SK-N-SH (cell line): ENCODE measurements at regions not wholly inside any gene's neighbourhood (a gene's known extent, or its start where the extent isn't known, plus 50 kb on each side); places are given as distances from the start of the nearest gene placed in this dataset.

Source experiments
- CTCF ChIA-PET: fragments of 300-600, 350-600 bp; formaldehyde crosslinking; extraction: SDS; loops from one replicate; lab custom pipeline; 2021; lab: Yijun Ruan, JAX
- POLR2A ChIA-PET: fragments of 350-600 bp; sonication (Branson Sonifier 250); formaldehyde crosslinking; extraction: SDS; loops from one replicate; lab custom pipeline; 2020; ENCODE audit warnings: antibody characterized with exemption, inconsistent platforms; lab: Yijun Ruan, JAX
- DNase-seq: peaks from one replicate; pipeline ENCODE4 v3.0.0; 2012
- H2AFZ ChIP-seq: fragments of 200-600 bp; sonication (generic); 2 replicates; pipeline ENCODE4 v1.8.1; 2016; ENCODE audit warnings: antibody characterized with exemption, mild to moderate bottlenecking, low read depth
- H3F3A ChIP-seq: fragments of 200-600 bp; sonication (generic); replicated peaks from 2 replicates; pipeline ENCODE3; 2016; ENCODE audit warnings: antibody characterized with exemption, mild to moderate bottlenecking; ENCODE audit not compliant: insufficient read depth
- H3K27ac ChIP-seq, 2 experiments: fragments of 200-500 bp in 1 of 2; fragments of 200-600 bp in 1 of 2; sonication (Bioruptor generic) in 1 of 2; sonication (generic), shearing (Covaris generic) in 1 of 2; 2 replicates each; pipeline versions ENCODE4 v1.5.1 to v1.6.1; 2014 to 2016; ENCODE audit warnings: low read depth in 2 of 2, inconsistent platforms in 1 of 2, low read length in 1 of 2, mild to moderate bottlenecking in 1 of 2, mixed read lengths in 1 of 2
- H3K27me3 ChIP-seq: fragments of 200-600 bp; sonication (generic), shearing (Covaris generic); 2 replicates; pipeline ENCODE4 v1.6.1; 2016; ENCODE audit warnings: mixed run types; ENCODE audit not compliant: insufficient read depth
- H3K36me3 ChIP-seq, 2 experiments: fragments of 200-500 bp in 1 of 2; fragments of 200-600 bp in 1 of 2; sonication (Bioruptor generic) in 1 of 2; sonication (generic) in 1 of 2; replicated peaks in 1 of 2; 2 replicates each; pipeline versions ENCODE3 to v1.5.1; 2014 to 2016; ENCODE audit warnings: low read length in 1 of 2, mild to moderate bottlenecking in 1 of 2; ENCODE audit not compliant: insufficient read depth in 2 of 2, control insufficient read depth in 1 of 2
- H3K4me1 ChIP-seq, 2 experiments: fragments of 200-500 bp in 1 of 2; fragments of 200-600 bp in 1 of 2; sonication (Bioruptor generic) in 1 of 2; sonication (generic), shearing (Covaris generic) in 1 of 2; 2 replicates each; pipeline versions ENCODE4 v1.5.1 to v1.6.1; 2014 to 2016; ENCODE audit warnings: low read depth in 1 of 2, low read length in 1 of 2, mixed run types in 1 of 2; ENCODE audit not compliant: insufficient read depth in 2 of 2, control insufficient read depth in 1 of 2
- H3K4me2 ChIP-seq: fragments of 200-600 bp; sonication (generic), shearing (Covaris generic); 2 replicates; pipeline ENCODE4 v1.6.1; 2017; ENCODE audit warnings: mixed run types
- H3K4me3 ChIP-seq, 2 experiments: fragments of 200-500 bp in 1 of 2; fragments of 200-600 bp in 1 of 2; sonication (Bioruptor generic) in 1 of 2; sonication (generic), shearing (Covaris generic) in 1 of 2; 2 replicates each; pipeline versions ENCODE4 v1.5.1 to v1.8.1; 2014 to 2016; ENCODE audit warnings: low read depth in 2 of 2, inconsistent platforms in 1 of 2, low read length in 1 of 2, mild to moderate bottlenecking in 1 of 2, mixed read lengths in 1 of 2, moderate library complexity in 1 of 2
- H3K79me2 ChIP-seq: fragments of 200-600 bp; sonication (generic); 2 replicates; pipeline ENCODE4 v1.8.1; 2017; ENCODE audit warnings: mild to moderate bottlenecking; ENCODE audit not compliant: insufficient read depth
- H3K9ac ChIP-seq: fragments of 200-600 bp; sonication (generic); 2 replicates; pipeline ENCODE4 v1.6.1; 2017; ENCODE audit warnings: mixed run types
- H3K9me2 ChIP-seq: fragments of 200-600 bp; sonication (generic); 2 replicates; pipeline ENCODE4 v1.6.1; 2017; ENCODE audit warnings: mixed run types
- H3K9me3 ChIP-seq: fragments of 200-600 bp; sonication (generic); 2 replicates; pipeline ENCODE4 v1.6.1; 2017; ENCODE audit warnings: mixed run types, mild to moderate bottlenecking, moderate library complexity
- H4K20me1 ChIP-seq: fragments of 200-600 bp; sonication (generic); 2 replicates; pipeline ENCODE4 v1.6.1; 2017; ENCODE audit warnings: mild to moderate bottlenecking, mixed run types; ENCODE audit not compliant: insufficient read depth
- ELF1 ChIP-seq: IDR thresholded peaks from 2 replicates; pipeline ENCODE4 v1.4.0; 2012
- EZH2phosphoT487 ChIP-seq: fragments of 200-600 bp; sonication (generic); IDR thresholded peaks from 2 replicates; pipeline ENCODE4 v1.6.1; 2017; ENCODE audit warnings: low read depth, mixed run types, mild to moderate bottlenecking, antibody characterized with exemption, moderate library complexity, borderline replicate concordance
- FOSL2 ChIP-seq: IDR thresholded peaks from 2 replicates; pipeline ENCODE4 v1.4.0; 2012; ENCODE audit warnings: low read depth, mild to moderate bottlenecking, moderate library complexity, borderline replicate concordance
- FOXM1 ChIP-seq: IDR thresholded peaks from 2 replicates; pipeline ENCODE4 v1.4.0; 2012; ENCODE audit warnings: low read depth, mild to moderate bottlenecking
- NFIC ChIP-seq: IDR thresholded peaks from 2 replicates; pipeline ENCODE4 v1.4.0; 2012; ENCODE audit warnings: borderline replicate concordance
- NRF1 ChIP-seq: IDR thresholded peaks from 2 replicates; pipeline ENCODE4 v1.6.1; 2012; ENCODE audit warnings: low read depth, mild to moderate bottlenecking, low read length
- RAD21 ChIP-seq: IDR thresholded peaks from 2 replicates; pipeline ENCODE4 v1.6.1; 2012; ENCODE audit warnings: mild to moderate bottlenecking, low read length
- RCOR1 ChIP-seq: fragments of 150-350 bp; IDR thresholded peaks from 2 replicates; pipeline ENCODE4 v1.6.1; 2017; ENCODE audit warnings: antibody characterized with exemption, low read length
- RFX5 ChIP-seq: IDR thresholded peaks from 2 replicates; pipeline ENCODE4 v1.6.1; 2012; ENCODE audit warnings: mild to moderate bottlenecking, improper control_type of control experiment, low read length
- RXRA ChIP-seq: IDR thresholded peaks from 2 replicates; pipeline ENCODE4 v1.4.0; 2012; ENCODE audit warnings: low read depth, mild to moderate bottlenecking, borderline replicate concordance
- SIN3A ChIP-seq: IDR thresholded peaks from 2 replicates; pipeline ENCODE4 v1.6.1; 2012; ENCODE audit warnings: low read depth, mild to moderate bottlenecking, low read length, moderate library complexity, borderline replicate concordance
- TAF1 ChIP-seq: IDR thresholded peaks from 2 replicates; pipeline ENCODE4 v1.6.1; 2012; ENCODE audit warnings: low read depth, mild to moderate bottlenecking, low read length, moderate library complexity, borderline replicate concordance
- TCF12 ChIP-seq: IDR thresholded peaks from 2 replicates; pipeline ENCODE4 v1.4.0; 2012
- WGBS: methylation state at CpG from one replicate; pipeline ENCODE4 v1.1.6; 2017; ENCODE audit warnings: low lambda C conversion rate; 5-methylcytosine and 5-hydroxymethylcytosine counted together
- TF ChIP-seq, protein P1 (sequence below): fragments of 200-600 bp; sonication (generic); IDR thresholded peaks from 2 replicates; pipeline ENCODE4 v1.6.1; 2017; ENCODE audit warnings: antibody characterized with exemption, mild to moderate bottlenecking, moderate library complexity
- TF ChIP-seq, protein P2 (sequence below): IDR thresholded peaks from 2 replicates; pipeline ENCODE4 v1.4.0; 2012; ENCODE audit warnings: low read depth, borderline replicate concordance
- TF ChIP-seq, protein P3 (sequence below): IDR thresholded peaks from 2 replicates; pipeline ENCODE4 v1.4.0; 2012; ENCODE audit warnings: low read depth, borderline replicate concordance
- TF ChIP-seq, protein P4 (sequence below): fragments of 150-350 bp; IDR thresholded peaks from 2 replicates; pipeline ENCODE4 v1.6.1; 2017; ENCODE audit warnings: antibody characterized with exemption, low read length, low read depth, borderline replicate concordance
- TF ChIP-seq, protein P5 (sequence below): IDR thresholded peaks from 2 replicates; pipeline ENCODE4; 2012
- TF ChIP-seq, protein P6 (sequence below): fragments of 150-350 bp; IDR thresholded peaks from 2 replicates; pipeline ENCODE4 v1.6.1; 2016; ENCODE audit warnings: mild to moderate bottlenecking, low read depth, low read length

DNA sequence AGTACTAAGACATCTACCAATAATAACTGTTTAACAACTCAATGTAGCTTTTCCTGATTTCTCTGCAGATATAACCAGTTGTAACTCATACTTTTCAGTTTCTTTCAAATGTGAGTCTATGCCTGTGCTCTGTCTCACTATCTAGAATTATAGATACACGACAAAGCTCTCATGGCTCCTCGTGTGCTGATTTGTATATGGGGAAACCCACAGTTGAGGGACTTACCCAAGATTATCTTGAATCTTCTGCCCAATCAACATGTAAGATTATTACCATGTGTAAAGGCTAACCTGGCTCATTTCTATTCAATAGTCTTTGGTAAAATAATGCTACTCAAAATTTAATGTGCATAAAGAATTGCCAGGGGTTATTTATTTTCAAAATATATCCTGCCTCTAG lies 554.4 kb downstream of the FBXO15 start:
- TF ChIP-seq TAF1 (no peak), RXRA (no peak), FOXM1 (no peak), ELF1 (no peak), RCOR1 (no peak), SIN3A (no peak), RFX5 (no peak), FOSL2 (no peak), RAD21 (no peak), TCF12 (no peak), NRF1 (no peak), NFIC (no peak), EZH2phosphoT487 (no peak)
- TF ChIP-seq, protein P1, sequence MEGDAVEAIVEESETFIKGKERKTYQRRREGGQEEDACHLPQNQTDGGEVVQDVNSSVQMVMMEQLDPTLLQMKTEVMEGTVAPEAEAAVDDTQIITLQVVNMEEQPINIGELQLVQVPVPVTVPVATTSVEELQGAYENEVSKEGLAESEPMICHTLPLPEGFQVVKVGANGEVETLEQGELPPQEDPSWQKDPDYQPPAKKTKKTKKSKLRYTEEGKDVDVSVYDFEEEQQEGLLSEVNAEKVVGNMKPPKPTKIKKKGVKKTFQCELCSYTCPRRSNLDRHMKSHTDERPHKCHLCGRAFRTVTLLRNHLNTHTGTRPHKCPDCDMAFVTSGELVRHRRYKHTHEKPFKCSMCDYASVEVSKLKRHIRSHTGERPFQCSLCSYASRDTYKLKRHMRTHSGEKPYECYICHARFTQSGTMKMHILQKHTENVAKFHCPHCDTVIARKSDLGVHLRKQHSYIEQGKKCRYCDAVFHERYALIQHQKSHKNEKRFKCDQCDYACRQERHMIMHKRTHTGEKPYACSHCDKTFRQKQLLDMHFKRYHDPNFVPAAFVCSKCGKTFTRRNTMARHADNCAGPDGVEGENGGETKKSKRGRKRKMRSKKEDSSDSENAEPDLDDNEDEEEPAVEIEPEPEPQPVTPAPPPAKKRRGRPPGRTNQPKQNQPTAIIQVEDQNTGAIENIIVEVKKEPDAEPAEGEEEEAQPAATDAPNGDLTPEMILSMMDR = no peak
- TF ChIP-seq, protein P2, sequence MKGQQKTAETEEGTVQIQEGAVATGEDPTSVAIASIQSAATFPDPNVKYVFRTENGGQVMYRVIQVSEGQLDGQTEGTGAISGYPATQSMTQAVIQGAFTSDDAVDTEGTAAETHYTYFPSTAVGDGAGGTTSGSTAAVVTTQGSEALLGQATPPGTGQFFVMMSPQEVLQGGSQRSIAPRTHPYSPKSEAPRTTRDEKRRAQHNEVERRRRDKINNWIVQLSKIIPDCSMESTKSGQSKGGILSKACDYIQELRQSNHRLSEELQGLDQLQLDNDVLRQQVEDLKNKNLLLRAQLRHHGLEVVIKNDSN = no peak
- TF ChIP-seq, protein P3, sequence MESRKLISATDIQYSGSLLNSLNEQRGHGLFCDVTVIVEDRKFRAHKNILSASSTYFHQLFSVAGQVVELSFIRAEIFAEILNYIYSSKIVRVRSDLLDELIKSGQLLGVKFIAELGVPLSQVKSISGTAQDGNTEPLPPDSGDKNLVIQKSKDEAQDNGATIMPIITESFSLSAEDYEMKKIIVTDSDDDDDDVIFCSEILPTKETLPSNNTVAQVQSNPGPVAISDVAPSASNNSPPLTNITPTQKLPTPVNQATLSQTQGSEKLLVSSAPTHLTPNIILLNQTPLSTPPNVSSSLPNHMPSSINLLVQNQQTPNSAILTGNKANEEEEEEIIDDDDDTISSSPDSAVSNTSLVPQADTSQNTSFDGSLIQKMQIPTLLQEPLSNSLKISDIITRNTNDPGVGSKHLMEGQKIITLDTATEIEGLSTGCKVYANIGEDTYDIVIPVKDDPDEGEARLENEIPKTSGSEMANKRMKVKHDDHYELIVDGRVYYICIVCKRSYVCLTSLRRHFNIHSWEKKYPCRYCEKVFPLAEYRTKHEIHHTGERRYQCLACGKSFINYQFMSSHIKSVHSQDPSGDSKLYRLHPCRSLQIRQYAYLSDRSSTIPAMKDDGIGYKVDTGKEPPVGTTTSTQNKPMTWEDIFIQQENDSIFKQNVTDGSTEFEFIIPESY = no peak
- TF ChIP-seq, protein P4, sequence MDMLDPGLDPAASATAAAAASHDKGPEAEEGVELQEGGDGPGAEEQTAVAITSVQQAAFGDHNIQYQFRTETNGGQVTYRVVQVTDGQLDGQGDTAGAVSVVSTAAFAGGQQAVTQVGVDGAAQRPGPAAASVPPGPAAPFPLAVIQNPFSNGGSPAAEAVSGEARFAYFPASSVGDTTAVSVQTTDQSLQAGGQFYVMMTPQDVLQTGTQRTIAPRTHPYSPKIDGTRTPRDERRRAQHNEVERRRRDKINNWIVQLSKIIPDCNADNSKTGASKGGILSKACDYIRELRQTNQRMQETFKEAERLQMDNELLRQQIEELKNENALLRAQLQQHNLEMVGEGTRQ = no peak
- TF ChIP-seq, protein P5, sequence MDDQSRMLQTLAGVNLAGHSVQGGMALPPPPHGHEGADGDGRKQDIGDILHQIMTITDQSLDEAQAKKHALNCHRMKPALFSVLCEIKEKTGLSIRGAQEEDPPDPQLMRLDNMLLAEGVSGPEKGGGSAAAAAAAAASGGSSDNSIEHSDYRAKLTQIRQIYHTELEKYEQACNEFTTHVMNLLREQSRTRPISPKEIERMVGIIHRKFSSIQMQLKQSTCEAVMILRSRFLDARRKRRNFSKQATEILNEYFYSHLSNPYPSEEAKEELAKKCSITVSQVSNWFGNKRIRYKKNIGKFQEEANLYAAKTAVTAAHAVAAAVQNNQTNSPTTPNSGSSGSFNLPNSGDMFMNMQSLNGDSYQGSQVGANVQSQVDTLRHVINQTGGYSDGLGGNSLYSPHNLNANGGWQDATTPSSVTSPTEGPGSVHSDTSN = no peak
- TF ChIP-seq, protein P6, sequence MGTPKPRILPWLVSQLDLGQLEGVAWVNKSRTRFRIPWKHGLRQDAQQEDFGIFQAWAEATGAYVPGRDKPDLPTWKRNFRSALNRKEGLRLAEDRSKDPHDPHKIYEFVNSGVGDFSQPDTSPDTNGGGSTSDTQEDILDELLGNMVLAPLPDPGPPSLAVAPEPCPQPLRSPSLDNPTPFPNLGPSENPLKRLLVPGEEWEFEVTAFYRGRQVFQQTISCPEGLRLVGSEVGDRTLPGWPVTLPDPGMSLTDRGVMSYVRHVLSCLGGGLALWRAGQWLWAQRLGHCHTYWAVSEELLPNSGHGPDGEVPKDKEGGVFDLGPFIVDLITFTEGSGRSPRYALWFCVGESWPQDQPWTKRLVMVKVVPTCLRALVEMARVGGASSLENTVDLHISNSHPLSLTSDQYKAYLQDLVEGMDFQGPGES = no peak
- Histone ChIP-seq H2AFZ (no peak overlapping the region), H3K27me3 (no peaks in the 10 kb centered on the region), H4K20me1 (no peaks in the 10 kb centered on the region), H3K4me2 (no peak overlapping the region), H3K9me3 (no peaks in the 10 kb centered on the region), H3K9ac (no peak overlapping the region), H3K9me2 (no peaks in the 10 kb centered on the region), H3K27ac (no peak overlapping the region), H3K4me1 (no peaks in the 10 kb centered on the region; a peak in 1 of 4 replicates), H3K79me2 (no peaks in the 10 kb centered on the region), H3K4me3 (no peak overlapping the region), H3K36me3 (no peaks in the 10 kb centered on the region), H3F3A (no peaks in the 10 kb centered on the region)
- DNase-seq = no peak
- ChIA-PET CTCF (no interaction called here), POLR2A (no interaction called here)
- 19% methylated on average over 2 of the region's 2 CpGs for WGBS
